Heart left ventricle (tissue), 16 donors: ENCODE measurements at regions not wholly inside any gene's neighbourhood (a gene's known extent, or its start where the extent isn't known, plus 50 kb on each side); places are given as distances from the start of the nearest gene placed in this dataset.
A peak's percentile ranks its signal among the peaks of the same experiment; 100 is the strongest.
"Not testable (repeated sequence)": the region's sequence is repeated elsewhere in the genome, so short reads cannot be mapped to it uniquely, and the experiment has no call there.

ENCODE experiments used
- ATAC-seq, 4 donors: fragments of 200-7000 bp; cut with Tn5 transposase; one replicate each; pipeline ENCODE4 v1.9.1; 2020 to 2022; ENCODE audit warnings: moderate library complexity in 4 of 4, mild to moderate bottlenecking in 3 of 4, moderate number of reproducible peaks in 1 of 4
- DNase-seq, 5 donors: peaks; one replicate each; pipeline ENCODE4 v3.0.0-alpha.2; 2020
- H3K27ac ChIP-seq, 12 donors: fragments of 200-600 bp; sonication (generic) in 4 of 12; one replicate each; pipeline versions ENCODE4 v1.5.0 to v1.8.0; 2016 to 2022; ENCODE audit warnings: mild to moderate bottlenecking in 2 of 12
- H3K27me3 ChIP-seq, 9 donors: fragments of 200-600 bp; sonication (generic) in 2 of 9; one replicate each; pipeline versions ENCODE4 v1.5.1 to v1.8.0; 2016 to 2022; ENCODE audit warnings: mild to moderate bottlenecking in 3 of 9
- H3K36me3 ChIP-seq, 9 donors: fragments of 200-600 bp; sonication (generic) in 2 of 9; one replicate each; pipeline versions ENCODE4 v1.5.0 to v1.8.0; 2018 to 2022; ENCODE audit warnings: mild to moderate bottlenecking in 2 of 9
- H3K4me1 ChIP-seq, 12 donors: fragments of 200-600 bp; sonication (generic) in 4 of 12; one replicate each; pipeline versions ENCODE4 v1.5.0 to v1.8.0; 2016 to 2022; ENCODE audit warnings: mild to moderate bottlenecking in 3 of 12
- H3K4me3 ChIP-seq, 12 donors: fragments of 200-600 bp; sonication (generic) in 4 of 12; one replicate each; pipeline versions ENCODE4 v1.5.0 to v1.8.0; 2017 to 2022; ENCODE audit warnings: mild to moderate bottlenecking in 9 of 12, moderate library complexity in 4 of 12
- H3K9me3 ChIP-seq, 12 donors: fragments of 200-600 bp; sonication (generic) in 4 of 12; one replicate each; pipeline versions ENCODE4 v1.5.0 to v1.8.0; 2016 to 2022; ENCODE audit warnings: mild to moderate bottlenecking in 1 of 12
- POLR2A ChIP-seq, 2 donors: fragments of 450-650 bp; IDR thresholded peaks; one replicate each; pipeline ENCODE4 v1.6.1; 2017; ENCODE audit warnings: antibody characterized with exemption in 2 of 2, mild to moderate bottlenecking in 2 of 2, moderate library complexity in 2 of 2
- WGBS, 4 donors: extraction: QIAGEN DNeasy Blood & Tissue Kit in 2 of 4; methylation state at CpG; one replicate each; pipeline versions ENCODE4 v1.1.5 to v1.1.7; 2013 to 2018; 5-methylcytosine and 5-hydroxymethylcytosine counted together
- intact Hi-C, 10 donors: fragments of 100-400 bp; cut with DNase I; formaldehyde crosslinking; loops; one replicate each; pipeline versions ENCODE4 v1.11.1 to v1.14.2; 2022
- TF ChIP-seq, protein P1 (sequence below), 12 donors: fragments of 200-600 bp; sonication (generic) in 4 of 12; IDR thresholded peaks; one replicate each; pipeline versions ENCODE4 v1.5.0 to v1.8.0; 2018 to 2022; ENCODE audit warnings: antibody characterized with exemption in 12 of 12, mild to moderate bottlenecking in 5 of 12
- donor health status: ischemic (EF 13 %, LVEDD 7.1; RV severe dilation, severe dysfunction).
- donor health status: healthy with polysubstance abuse.
- donor health status: DM: no; HTN: yes; CAD: no.
- donor health status: DM: no; HTN: no; CAD: no.
- donor health status: ischemic (EF 25% LVEDD 6.9; RV normal size, moderate dysfunction).
- donor health status: ischemic (EF 25% LVEDD 5.7; RV mildly dilated, moderate dysfunction).
- donor health status: healthy.
- donor health status: DM: yes; HTN: yes; CAD: no.
- donor health status: ischemic (EF 35%, LVEDD 5.7; RV mildly dilated, moderate dysfunction).
- donor health status: nonischemic (EF 11% LVEDD 7.7; RV severe dilation, severe dysfunction).
- donor health status: DM: yes; HTN: yes; CAD: no.
- donor health status: PGD.
- donor health status: ischemic (EF 29% LVEDD 5.4; RV normal size, mild dysfunction).
- donor health status: nonischemic (EF 23%, LVEDD 6.1; RV moderate dilation, normal function).

DNA sequence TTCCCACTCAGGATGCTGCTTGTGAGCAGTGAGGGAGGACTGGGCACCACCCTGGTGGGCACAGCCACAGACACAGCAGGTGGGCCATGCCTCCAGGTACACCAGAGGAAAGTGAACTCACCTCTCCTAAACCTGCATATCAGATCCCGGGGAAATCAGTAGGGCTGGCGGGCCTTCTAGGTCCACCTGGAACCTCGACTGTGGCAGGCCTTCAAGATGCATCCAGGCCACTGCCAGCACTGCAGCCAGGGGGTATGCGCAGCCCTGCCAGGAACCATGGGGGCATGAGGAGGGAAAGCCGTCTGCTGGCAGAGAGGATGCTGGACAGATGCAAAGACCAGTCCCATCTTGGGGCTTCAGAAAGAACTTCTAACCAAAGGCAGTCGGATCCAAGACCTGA, 270.6 kb upstream of the IRX4 start:
- no peak for DNase-seq
- H3K9me3 ChIP-seq: no peaks in the 10 kb centered on the region
- intact Hi-C loops: loop anchor here in 3 of 10 donors (5.0 to 10.0 kb wide), 3 partner anchors 176 to 391 kb away; no protein-coding TSS in a partner anchor
- 84 to 90% (median 87%) methylated on average over 4 to 6 of the region's 6 CpGs for WGBS, 4 donors
- ATAC-seq: no peak
- TF ChIP-seq, protein P1, sequence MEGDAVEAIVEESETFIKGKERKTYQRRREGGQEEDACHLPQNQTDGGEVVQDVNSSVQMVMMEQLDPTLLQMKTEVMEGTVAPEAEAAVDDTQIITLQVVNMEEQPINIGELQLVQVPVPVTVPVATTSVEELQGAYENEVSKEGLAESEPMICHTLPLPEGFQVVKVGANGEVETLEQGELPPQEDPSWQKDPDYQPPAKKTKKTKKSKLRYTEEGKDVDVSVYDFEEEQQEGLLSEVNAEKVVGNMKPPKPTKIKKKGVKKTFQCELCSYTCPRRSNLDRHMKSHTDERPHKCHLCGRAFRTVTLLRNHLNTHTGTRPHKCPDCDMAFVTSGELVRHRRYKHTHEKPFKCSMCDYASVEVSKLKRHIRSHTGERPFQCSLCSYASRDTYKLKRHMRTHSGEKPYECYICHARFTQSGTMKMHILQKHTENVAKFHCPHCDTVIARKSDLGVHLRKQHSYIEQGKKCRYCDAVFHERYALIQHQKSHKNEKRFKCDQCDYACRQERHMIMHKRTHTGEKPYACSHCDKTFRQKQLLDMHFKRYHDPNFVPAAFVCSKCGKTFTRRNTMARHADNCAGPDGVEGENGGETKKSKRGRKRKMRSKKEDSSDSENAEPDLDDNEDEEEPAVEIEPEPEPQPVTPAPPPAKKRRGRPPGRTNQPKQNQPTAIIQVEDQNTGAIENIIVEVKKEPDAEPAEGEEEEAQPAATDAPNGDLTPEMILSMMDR (IDR thresholded peaks at IDR 0.05): no peak
- TF ChIP-seq POLR2A (IDR thresholded peaks at IDR 0.05): no peak
- peaks cover 0 to 13% (median 0%) of the 10 kb centered on the region in 9 donors for H3K27me3 ChIP-seq
- H3K4me3 ChIP-seq: no peak overlapping the region
- no peaks in the 10 kb centered on the region for H3K36me3 ChIP-seq
- no peak overlapping the region for H3K27ac ChIP-seq
- H3K4me1 ChIP-seq: no peaks in the 10 kb centered on the region

DNA sequence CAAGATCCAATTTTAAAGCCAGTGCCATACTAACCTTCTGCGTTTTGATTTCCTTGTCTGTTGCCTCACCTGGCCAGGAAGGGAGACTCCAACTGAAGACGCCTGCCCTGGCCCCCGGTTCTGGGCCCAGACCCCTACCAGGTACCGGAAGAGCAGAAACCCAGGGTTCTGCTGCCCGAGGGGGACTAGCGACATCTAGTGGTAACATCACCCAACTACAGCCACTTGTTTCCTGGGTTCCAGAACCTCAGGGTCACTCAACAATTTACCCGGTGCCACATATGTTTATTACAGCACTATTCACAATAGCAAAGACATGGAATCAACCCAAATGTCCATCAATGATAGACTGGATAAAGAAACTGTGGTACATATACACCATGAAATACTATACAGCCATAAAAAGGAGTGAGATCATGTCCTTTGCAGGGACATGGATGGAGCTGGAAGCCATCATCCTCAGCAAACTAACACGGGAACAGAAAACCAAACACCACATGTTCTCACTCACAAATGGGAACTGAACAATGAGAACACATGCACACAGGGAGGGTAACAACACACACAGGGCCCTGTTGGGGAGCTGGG, 268.7 kb upstream of the IRX4 start:
- intact Hi-C loops: loop anchor here in 3 of 10 donors (5.0 to 10.0 kb wide), 3 partner anchors 174 to 389 kb away; no protein-coding TSS in a partner anchor
- not testable (repeated sequence) for H3K36me3 ChIP-seq, H3K9me3 ChIP-seq, ATAC-seq, H3K4me1 ChIP-seq, DNase-seq, H3K27ac ChIP-seq, H3K4me3 ChIP-seq
- 17 to 22% (median 19%) methylated on average over 8 of the region's 8 CpGs for WGBS, 4 donors
- TF ChIP-seq, protein P1 (IDR thresholded peaks at IDR 0.05): peak; percentile 38 to 71 (median 57)
- H3K27me3 ChIP-seq: peaks cover 0 to 13% (median 0%) of the 10 kb centered on the region in 9 donors

DNA sequence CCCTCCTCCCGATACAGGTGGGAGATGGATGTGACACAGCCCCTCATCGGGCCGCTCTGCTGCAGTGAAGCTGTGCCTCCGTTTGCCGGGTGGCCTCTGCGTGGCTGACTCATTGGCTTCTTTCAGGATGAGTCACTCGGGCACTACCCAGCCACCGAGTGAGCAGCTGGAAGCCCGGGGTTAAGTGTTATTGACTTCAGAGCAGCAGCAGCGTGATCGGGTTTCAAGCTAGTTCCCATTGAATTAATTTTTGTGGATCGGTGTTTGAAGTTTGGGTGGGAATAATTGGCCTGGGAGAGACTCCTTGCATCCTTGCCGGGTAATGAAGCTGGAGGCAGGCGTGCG, 266.4 kb upstream of the IRX4 start:
- WGBS, 4 donors: 52 to 62% (median 56%) methylated on average over 15 of the region's 15 CpGs
- Histone ChIP-seq H3K27ac (no peak overlapping the region), H3K27me3 (peaks cover 0 to 13% (median 0%) of the 10 kb centered on the region in 9 donors), H3K36me3 (no peaks in the 10 kb centered on the region), H3K4me3 (no peak overlapping the region), H3K4me1 (no peaks in the 10 kb centered on the region), H3K9me3 (peaks cover 0 to 8% (median 0%) of the 10 kb centered on the region in 12 donors)
- intact Hi-C loops: no loop called here
- DNase-seq: no peak
- ATAC-seq: no peak
- TF ChIP-seq, protein P1 (IDR thresholded peaks at IDR 0.05): no peak

DNA sequence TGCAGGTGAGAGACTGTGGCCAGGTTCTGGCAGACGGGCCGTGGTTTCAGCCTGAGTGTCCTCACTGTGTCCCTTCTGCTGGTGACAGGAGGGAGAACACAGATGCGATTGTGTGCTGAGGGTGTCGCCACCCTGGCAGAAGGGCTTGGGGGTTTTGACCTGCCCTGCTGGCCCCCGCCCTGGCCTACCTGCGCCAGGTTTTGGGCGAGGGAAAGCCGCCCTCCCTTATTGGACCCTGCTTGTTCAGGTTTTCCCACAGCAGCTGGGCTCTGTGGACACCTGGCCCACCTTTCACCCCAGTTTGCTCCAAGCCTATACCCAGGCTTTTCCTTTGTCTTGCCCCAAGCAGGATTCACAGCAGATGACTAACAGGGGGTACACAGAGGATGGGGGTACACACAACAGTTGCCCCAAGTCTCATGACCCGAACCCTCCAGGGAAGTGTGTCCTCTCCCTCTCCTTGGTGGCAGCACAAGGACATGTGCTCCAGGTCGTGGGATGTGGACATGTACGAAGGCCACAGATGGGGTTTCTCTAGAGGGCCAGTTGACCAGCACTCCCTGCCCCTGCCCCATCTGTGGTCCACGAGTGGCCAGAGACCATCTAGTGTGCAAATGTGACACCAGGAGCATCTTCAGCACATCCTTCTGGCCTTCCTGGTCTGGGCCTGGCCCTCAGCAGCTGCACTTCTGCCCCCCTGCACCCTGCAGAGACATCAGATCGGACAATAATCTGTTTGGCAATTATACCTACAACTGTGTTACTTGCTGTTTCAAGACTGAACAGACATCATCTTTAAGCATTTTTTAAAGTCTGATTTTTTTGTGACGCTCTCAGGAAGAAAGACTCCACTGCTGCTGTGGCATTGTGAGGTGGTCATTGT, 265.8 kb upstream of the IRX4 start:
- no peak for DNase-seq
- Histone ChIP-seq H3K4me3 (no peak overlapping the region), H3K27ac (no peak overlapping the region), H3K4me1 (no peaks in the 10 kb centered on the region), H3K27me3 (peaks cover 0 to 13% (median 0%) of the 10 kb centered on the region in 9 donors), H3K9me3 (peaks cover 0 to 9% (median 0%) of the 10 kb centered on the region in 12 donors), H3K36me3 (no peaks in the 10 kb centered on the region)
- intact Hi-C loops: no loop called here
- peak in 1 of 4 donors; percentile 16 for ATAC-seq
- 78 to 86% (median 80%) methylated on average over 8 to 14 of the region's 14 CpGs for WGBS, 4 donors
- TF ChIP-seq, protein P1 (IDR thresholded peaks at IDR 0.05): no peak
- no peak for TF ChIP-seq POLR2A (IDR thresholded peaks at IDR 0.05)
